GM19455 (cell line): ENCODE measurements at regions not wholly inside any gene's neighbourhood (a gene's known extent, or its start where the extent isn't known, plus 50 kb on each side); places are given as distances from the start of the nearest gene placed in this dataset.

Experiments
- ATAC-seq: cut with Tn5 transposase; IDR thresholded peaks from one replicate; pipeline ENCODE4 v1.9.1; 2021; ENCODE audit not compliant: unreplicated experiment

DNA sequence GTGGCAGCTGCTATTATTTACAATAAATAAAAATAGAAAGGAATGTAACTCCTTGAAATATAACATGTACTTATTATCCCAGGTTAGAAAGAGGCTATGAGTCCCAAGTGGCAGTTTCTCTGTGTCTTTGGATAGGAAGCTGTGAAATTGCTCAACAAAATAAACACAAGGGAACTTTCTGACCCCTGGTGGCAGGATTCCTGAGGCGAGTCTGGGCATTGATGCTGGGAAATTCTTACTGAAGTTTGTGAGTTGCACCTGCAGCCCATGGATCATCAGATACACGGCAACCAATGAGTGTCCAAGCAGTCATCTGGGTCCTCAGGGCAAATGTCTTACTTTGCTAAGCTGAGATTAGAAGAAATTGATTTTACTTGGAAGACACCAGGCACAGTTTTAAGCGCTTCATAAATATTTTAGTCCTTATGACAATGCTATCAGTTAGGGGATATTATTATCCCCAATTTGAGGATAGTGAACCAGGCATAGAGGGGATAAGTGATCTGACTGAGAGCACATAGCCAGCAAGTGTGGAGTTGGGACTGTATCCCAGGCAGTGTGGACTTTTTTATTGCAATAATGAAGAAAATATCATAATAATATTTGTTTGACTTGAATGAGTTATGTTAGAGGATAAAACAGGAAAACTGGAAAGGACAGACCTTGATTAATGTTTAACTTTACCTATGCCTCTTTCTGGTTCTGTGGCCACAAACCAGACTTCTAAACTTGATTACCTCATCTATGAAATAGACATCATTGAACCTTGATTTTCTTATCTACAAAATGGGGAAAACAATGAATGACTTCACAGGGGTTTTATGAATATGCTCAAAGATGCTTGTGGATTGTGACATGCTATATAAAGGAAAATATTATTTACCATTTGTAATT is 265.5 kb upstream of the ADAMTSL1 start:
- ATAC-seq, result no peak

GRCh38 chr9:18215626-18216025 is 258.3 kb upstream of the ADAMTSL1 start:
- no peak for ATAC-seq

GRCh38 chr9:18216376-18216775 is 257.6 kb upstream of the ADAMTSL1 start:
- ATAC-seq, result no peak

GRCh38 chr9:18228101-18228500 is 245.9 kb upstream of the ADAMTSL1 start:
- no peak for ATAC-seq

GRCh38 chr9:18229992-18230676 is 243.8 kb upstream of the ADAMTSL1 start:
- no peak for ATAC-seq

DNA sequence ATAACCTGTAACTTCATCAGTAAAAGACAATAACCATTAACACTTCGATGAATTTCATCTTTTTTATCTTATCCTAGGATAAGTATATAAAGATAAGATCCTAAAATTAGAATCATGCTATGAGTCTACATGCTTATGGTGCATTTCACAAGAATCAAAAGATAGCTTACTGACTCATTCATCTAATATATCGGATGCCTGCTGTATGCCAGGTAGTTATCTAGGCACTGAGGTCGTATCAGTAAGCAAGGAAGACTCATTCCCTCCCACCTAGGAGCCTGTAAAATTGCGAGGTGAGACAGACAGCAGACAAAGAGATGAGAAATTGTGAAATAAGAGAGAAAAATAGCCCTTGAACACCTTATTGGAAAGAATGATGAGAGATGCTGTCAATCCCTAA is 240.6 kb upstream of the ADAMTSL1 start:
- no peak for ATAC-seq

DNA sequence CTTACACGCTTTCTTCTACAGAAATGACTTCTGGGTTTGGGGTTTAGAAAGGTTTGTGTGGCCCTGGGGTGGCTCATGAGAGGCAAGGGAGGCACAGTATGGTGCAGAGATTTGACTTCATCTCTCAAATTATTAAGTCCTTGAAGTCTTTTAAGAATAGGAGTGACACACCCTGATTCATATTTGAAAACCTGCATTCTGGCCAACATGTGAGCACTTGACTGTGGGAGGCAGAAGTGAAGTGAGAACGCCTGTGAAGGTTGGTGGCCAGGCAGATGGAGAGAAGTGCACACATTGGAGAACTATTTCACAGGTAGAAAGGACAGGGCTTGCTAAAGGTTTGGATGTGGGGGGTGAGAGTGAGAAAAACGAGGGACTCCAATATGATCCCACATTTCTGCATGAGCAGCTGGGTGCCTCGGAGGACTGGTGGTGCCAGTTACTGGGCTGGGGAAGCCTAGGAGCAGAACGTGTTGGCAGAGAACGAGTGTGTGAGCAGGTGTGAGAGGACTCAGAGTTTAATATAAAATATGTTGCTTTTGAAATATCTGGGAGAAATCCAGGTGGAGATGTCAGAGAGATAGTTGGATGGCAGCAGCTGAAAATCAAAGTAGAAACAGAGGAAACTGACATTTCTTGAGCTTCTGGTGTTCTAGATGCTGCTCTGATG is 240.0 kb upstream of the ADAMTSL1 start:
- no peak for ATAC-seq

DNA sequence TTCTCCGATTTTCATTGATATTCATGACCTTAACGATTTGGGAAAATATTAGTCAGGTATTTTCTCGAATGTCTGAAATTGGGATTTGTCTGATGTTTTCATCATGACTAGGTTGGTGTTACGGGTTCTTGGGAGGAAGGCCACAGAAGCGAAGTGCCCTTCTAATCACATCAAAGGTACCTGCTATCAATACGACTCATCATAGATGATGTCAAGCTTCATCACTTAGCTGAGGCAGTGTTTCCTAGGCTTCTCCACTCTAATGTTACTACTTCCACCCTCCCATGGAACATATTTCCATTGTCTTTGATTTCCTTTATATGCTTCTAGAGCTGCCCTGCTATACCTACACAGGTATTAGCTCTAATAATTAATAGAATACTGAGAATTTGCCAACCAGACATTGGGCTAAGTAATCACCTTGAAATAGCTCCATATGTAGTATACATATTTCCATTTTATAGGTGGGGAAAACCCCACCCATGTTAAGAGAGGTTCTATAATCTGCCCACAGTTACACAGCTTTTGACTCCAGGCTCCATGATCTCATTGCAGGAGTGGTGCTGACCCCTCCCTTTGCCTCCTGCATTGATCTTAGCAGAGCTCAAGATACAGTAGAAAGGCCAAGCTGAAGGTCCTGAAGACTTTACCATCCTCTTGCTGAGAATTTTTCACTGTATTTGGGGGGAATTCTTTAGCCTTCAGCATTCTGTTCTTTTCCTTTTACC is 238.6 kb upstream of the ADAMTSL1 start:
- ATAC-seq, result no peak

DNA sequence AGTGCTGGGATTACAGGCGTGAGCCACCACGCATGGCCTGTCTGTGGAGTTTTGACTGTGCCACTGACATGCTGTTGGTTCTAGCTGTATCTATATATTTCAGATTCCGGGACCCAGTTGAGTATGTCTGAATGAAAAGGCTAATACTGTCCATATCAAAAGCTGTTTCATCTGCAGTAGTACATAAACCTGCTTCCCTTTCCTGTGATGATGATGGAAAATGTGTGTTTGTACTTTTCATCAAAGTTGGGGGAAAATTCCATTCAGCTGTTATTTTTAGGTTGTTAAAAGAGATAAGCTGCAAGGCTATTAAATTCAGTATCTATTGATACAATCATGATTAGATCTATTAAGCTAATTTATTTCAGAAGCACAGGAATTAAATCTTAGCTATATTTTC is 237.6 kb upstream of the ADAMTSL1 start:
- no peak for ATAC-seq

DNA sequence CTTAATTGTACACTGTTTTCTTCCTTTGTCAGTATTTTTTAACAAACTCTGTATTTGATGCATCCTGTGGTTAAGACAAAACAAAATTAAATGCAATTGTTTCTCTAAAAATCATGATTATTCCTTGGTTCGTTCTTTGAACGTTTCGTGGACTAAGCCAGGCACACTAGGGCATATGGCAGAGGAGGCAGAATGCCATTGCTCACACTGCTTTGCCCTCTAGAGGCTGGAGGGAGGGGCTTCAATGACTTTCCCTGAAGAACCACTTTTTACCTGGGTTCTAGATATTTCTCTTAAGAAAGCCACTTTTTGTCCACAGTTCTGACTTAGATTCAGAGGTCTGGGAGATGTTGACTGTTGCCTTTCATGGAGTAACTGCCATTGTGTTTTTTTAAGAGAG is 236.2 kb upstream of the ADAMTSL1 start:
- ATAC-seq, result no peak

- no peak for ATAC-seq
These were observed 235.7 kb upstream of the ADAMTSL1 start for GRCh38 chr9:18238254-18238653.

DNA sequence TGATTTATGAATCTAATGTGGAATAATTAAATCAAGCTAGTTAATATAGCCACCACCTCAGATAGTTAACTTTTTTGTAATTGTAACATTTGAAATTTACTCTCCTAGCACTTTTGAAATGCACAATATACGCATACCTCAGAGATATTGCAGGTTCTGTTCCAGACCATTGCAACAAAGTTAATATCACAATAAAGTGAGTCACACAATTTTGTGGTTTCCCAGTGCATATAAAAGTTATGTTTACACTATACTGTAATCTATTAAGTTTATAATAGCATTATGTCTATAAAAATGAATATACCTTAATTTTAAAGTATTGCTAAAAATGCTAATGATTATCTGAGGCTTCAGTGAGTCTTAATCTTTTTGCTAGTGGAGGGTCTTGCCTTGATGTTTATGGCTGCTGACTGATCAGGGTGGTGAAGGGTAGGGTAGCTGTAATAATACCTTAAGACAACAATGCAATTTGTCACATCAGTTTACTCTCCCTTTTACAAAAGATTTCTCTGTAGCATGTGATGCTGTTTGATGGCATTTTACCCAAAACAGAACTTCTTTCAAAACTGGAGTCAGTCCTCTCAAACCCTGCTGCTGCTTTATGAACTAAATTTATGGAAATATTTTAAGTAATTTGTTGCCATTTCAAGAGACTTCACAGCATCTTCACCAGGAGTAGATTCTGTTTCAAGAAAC is 235.1 kb upstream of the ADAMTSL1 start:
- ATAC-seq, result no peak

DNA sequence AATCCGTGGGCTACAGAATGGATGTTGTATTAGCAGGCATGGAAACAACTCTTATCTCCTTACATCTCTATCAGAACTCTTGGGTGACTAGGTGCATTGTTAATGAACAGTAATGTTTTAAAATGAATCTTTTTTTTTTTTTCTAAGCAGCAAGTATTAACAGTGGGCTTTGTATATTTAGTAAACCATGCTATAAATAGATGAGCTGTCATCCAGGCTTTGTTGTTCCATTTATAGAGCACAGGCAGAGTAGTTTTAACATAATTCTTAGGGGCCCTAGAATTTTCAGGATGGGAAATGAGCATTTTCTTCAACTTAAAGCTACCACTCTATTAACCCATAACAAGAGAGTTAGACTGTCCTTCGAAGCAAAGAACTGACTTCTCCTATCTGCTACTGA is 233.7 kb upstream of the ADAMTSL1 start:
- no peak for ATAC-seq

GRCh38 chr9:18245911-18246310 is 228.0 kb upstream of the ADAMTSL1 start:
- no peak for ATAC-seq

DNA sequence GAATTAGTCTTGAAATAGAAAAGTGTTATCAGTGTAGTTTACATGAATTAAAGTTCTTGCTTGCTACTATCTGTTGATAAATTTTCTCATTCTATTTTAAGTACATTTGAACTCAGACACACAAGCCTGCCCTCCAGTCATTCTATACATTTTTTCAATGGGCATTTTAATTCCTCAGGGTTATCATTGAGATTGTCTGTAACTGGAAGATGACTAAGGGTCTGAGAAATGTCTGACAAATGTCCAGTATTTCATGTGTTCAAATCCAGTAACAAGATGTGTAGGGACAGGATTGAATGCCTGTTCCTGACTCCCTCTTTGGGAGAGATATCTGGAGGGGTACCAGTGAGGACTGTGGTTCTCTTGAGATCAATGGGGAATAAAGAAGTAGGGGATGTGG is 223.9 kb upstream of the ADAMTSL1 start:
- no peak for ATAC-seq

GRCh38 chr9:18253950-18254349 is 220.0 kb upstream of the ADAMTSL1 start:
- no peak for ATAC-seq

GRCh38 chr9:18255158-18255629 is 218.8 kb upstream of the ADAMTSL1 start:
- ATAC-seq, result peak; percentile 96

DNA sequence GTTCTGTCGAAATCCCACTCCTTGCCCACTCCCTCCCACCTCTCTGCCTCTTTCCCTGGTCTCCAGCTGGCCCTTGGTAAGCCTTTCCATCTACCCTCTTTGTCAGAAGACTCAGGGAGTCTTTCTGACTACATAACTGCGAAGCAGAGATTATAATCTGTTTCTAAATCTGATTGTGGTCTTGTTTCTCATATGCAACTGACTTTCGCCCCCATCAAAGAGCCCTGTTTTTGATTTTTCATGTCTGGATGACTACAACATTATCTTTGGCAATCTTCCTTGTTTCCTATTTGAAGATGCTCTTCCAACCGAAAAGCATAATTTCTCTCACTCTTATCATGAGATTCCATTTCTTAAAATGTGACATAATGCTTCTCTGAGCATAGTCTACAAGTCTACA is 218.2 kb upstream of the ADAMTSL1 start:
- ATAC-seq, result no peak

GRCh38 chr9:18256568-18256967 is 217.4 kb upstream of the ADAMTSL1 start:
- no peak for ATAC-seq

DNA sequence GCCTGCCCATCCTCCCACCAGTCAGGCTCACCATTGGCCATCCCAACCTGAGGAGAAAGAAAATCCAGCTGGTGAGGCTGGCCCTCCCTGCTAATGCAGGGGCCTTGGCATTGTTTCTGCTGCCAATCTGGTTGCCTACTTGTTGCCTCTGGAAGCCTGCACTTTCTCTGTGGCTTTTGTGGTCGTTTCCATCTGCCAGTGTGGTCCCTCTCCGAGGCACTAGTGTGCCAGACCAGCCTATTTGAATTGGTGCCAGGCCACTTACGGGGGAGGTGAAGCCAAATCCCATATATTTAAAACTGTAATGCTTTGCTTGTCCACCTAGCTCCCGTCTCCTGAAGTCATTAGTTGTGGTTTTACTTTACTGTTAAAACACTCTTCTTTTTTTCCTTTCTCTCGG is 213.4 kb upstream of the ADAMTSL1 start:
- ATAC-seq, result no peak
